Coronary artery (tissue), 2 donors: ENCODE measurements at regions not wholly inside any gene's neighbourhood (a gene's known extent, or its start where the extent isn't known, plus 50 kb on each side); places are given as distances from the start of the nearest gene placed in this dataset.

Experiments used
- DNase-seq: peaks from one replicate; pipeline ENCODE4 v3.0.0-alpha.2; 2017; ENCODE audit warnings: low spot score
- H3K27ac ChIP-seq, 2 donors: fragments of 200-600 bp; sonication (generic); one replicate each; pipeline ENCODE4 v1.5.1; 2016 to 2019
- H3K4me3 ChIP-seq: fragments of 200-600 bp; sonication (generic); 2 replicates; pipeline ENCODE4 v1.5.1; 2016; ENCODE audit warnings: mild to moderate bottlenecking, moderate library complexity
- TF ChIP-seq, protein P1 (sequence below): fragments of 200-600 bp; sonication (generic); IDR thresholded peaks from one replicate; pipeline ENCODE4 v1.5.1; 2019; ENCODE audit warnings: antibody characterized with exemption

- no peak overlapping the region for H3K4me3 ChIP-seq
- no peak for DNase-seq
- no peak overlapping the region for H3K27ac ChIP-seq
- TF ChIP-seq, protein P1, sequence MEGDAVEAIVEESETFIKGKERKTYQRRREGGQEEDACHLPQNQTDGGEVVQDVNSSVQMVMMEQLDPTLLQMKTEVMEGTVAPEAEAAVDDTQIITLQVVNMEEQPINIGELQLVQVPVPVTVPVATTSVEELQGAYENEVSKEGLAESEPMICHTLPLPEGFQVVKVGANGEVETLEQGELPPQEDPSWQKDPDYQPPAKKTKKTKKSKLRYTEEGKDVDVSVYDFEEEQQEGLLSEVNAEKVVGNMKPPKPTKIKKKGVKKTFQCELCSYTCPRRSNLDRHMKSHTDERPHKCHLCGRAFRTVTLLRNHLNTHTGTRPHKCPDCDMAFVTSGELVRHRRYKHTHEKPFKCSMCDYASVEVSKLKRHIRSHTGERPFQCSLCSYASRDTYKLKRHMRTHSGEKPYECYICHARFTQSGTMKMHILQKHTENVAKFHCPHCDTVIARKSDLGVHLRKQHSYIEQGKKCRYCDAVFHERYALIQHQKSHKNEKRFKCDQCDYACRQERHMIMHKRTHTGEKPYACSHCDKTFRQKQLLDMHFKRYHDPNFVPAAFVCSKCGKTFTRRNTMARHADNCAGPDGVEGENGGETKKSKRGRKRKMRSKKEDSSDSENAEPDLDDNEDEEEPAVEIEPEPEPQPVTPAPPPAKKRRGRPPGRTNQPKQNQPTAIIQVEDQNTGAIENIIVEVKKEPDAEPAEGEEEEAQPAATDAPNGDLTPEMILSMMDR: no peak
These were observed 361.6 kb upstream of the NOVA1 start for GRCh38 chr14:26959437-26959836.

DNA sequence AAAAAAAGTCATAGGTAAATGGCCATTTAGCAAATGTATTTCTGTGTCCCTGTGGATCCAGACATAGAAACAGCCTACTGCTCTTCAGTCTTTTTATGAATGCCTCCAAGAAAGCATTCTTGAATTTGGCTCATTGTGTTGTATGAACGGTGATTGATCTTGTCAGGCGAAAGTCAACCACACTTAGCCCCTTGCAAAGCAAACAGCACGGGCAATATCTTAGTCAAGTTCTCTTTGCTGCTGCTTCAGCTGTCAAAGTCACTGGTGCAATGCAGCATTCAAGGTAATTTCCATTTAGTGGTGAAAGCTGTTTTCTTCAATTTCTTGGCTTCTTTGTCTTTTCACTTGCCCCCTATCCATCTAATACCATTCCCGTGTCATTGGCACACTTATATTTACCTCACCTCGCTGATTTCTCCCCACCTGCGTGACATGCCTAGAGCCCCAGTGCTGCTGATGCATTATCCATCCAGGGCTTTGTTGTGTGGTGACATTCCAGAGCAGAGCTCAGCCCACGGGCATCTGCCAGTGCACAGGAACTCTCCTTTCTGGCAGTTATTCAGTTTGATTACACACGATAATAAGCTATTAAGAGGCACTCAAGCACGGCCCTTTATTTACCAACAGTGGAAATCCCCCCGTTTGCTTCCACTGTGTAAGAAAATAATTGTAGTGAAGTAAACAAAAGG is 362.3 kb upstream of the NOVA1 start:
- no peak for DNase-seq
- Histone ChIP-seq H3K4me3 (no peak overlapping the region), H3K27ac (no peak overlapping the region)
- TF ChIP-seq, protein P1: no peak

DNA sequence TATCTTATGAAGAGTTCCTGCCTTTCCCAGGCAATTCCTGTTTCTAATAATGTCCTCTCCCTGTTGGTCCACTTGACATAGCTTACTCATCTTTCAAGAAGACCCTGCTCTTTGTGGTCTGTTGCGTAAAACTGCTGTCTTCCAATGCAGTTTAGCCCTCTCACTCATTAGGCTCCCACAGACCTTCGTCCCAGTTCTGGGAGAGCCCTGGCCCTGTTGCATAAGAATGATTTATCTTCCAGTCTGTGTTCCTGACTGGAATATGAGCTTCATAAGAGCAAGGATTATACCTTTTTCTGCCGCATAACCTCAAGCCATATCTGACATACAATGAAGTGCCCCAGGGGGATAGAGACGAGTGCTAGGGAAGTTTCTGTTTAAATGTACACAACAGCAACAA is 365.9 kb upstream of the NOVA1 start:
- Histone ChIP-seq H3K4me3 (no peak overlapping the region), H3K27ac (no peak overlapping the region)
- DNase-seq: no peak
- TF ChIP-seq, protein P1: no peak

DNA sequence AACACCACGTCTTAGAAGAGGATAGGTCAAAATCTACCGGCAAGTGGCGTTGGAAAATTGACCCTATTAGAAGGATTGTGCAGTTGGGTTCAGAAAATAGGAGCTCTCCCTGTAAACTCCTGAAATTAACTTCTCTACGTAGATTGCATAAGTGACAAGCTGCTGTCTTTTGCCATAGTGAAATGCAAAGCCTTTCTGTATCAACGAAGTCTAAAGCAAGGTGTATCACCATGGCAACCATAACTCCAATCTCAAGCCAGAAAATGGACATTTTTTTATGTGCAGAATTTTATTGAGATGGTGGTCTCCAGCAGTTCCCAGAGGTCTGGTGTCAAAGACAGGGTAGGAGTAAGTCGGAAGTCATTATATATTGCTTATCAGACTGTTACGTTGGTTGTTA is 367.7 kb upstream of the NOVA1 start:
- DNase-seq: no peak
- TF ChIP-seq, protein P1: no peak
- Histone ChIP-seq H3K27ac (no peak overlapping the region), H3K4me3 (no peak overlapping the region)

DNA sequence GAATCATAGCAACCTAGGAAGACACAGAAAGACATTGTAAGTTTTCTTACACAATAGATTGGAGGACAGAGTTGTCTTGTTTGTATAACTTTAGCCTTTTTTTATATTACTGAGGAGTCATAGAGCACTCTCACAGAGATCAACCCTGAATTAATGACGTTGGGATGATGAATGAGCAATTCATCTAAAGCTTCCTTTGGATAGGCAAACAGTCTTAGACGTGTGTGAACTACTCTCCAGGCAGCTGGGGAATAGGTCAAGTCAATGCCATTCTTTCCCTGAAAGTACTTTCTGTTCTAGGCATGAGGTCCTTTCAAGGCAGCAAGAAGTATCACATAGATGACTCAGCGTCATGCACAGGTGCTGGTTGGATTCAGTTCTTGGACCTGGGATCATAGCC is 369.1 kb upstream of the NOVA1 start:
- TF ChIP-seq, protein P1: no peak
- DNase-seq: no peak

DNA sequence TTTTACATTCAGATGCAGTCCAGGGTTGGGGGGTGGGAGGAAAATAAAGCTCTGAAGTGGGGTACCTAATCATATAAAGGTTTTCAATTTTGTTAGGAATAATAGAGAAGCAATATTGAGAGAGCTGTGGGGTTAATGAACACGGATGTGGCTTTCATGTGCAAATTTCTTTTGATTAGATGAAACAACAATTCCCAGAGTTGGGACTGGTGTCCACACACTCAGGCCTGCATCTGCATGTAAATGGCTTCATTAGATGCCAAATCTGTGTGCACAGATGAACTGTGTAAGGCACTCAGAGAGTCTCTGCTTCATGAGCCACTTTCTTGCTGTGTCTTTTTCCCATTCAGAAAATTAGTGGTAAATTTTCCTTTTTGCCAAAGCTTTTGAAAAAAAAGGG is 377.1 kb upstream of the NOVA1 start:
- DNase-seq: no peak
- TF ChIP-seq, protein P1: no peak
- no peak overlapping the region for H3K4me3 ChIP-seq
- H3K27ac ChIP-seq: no peak overlapping the region

More for the DNA sequence above, 369.1 kb upstream of the NOVA1 start:
- H3K27ac ChIP-seq: no peak overlapping the region
- no peak overlapping the region for H3K4me3 ChIP-seq

DNA sequence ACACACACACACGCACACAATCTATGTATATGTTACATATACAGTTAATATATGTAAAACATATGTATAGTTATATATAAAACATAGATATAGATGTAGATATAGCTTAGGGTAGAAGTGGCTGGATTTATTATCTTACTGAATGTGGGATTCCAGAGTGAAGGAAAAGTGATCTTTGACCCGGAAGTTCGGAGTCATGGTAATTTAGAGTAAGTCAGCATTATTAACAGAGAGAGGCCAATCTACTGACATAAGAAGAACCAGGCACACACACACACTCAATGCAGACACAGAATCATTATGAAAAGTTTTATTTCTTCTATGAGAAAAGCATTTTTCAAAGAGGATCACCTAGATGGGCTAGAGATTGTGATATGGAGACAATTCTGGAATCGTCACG is 384.2 kb upstream of the NOVA1 start:
- Histone ChIP-seq H3K27ac (no peak overlapping the region), H3K4me3 (no peak overlapping the region)
- TF ChIP-seq, protein P1: no peak
- DNase-seq: no peak
